ENCODE measurements at regions not wholly inside any gene's neighbourhood (a gene's known extent, or its start where the extent isn't known, plus 50 kb on each side); places are given as distances from the start of the nearest gene placed in this dataset.
"Not testable (repeated sequence)": the region's sequence is repeated elsewhere in the genome, so short reads cannot be mapped to it uniquely, and the experiment has no call there.

- no peak overlapping the region for H2AFZ ChIP-seq (ENCODE audit: low read depth, low read length)
- H3K27me3 ChIP-seq (ENCODE audit: insufficient read depth, low read length) = no peaks in the 10 kb centered on the region
- no peak overlapping the region for H3K4me3 ChIP-seq (ENCODE audit: low read length)
- no peaks in the 10 kb centered on the region for H3K36me3 ChIP-seq (ENCODE audit: insufficient read depth, low read length)
- H3K4me1 ChIP-seq (ENCODE audit: insufficient read depth, low read length) = no peaks in the 10 kb centered on the region
- H3K9me3 ChIP-seq (ENCODE audit: low read length) = no peaks in the 10 kb centered on the region
Observed at GRCh38 chr7:13793926-13794325, 195.5 kb downstream of the ETV1 start.

- Histone ChIP-seq H2AFZ (ENCODE audit: low read depth, low read length) (no peak overlapping the region), H3K4me3 (ENCODE audit: low read length) (no peak overlapping the region)
Observed at GRCh38 chr7:13794581-13794980, 194.9 kb downstream of the ETV1 start.

GRCh38 chr7:13797545-13797944 lies 191.9 kb downstream of the ETV1 start:
- H3K9me3 ChIP-seq (ENCODE audit: low read length) = no peaks in the 10 kb centered on the region
- no peaks in the 10 kb centered on the region for H3K36me3 ChIP-seq (ENCODE audit: insufficient read depth, low read length)
- H2AFZ ChIP-seq (ENCODE audit: low read depth, low read length) = no peak overlapping the region
- no peak overlapping the region for H3K4me3 ChIP-seq (ENCODE audit: low read length)
- no peaks in the 10 kb centered on the region for H3K27me3 ChIP-seq (ENCODE audit: insufficient read depth, low read length)
- no peaks in the 10 kb centered on the region for H3K4me1 ChIP-seq (ENCODE audit: insufficient read depth, low read length)

More at GRCh38 chr7:13794581-13794980, 194.9 kb downstream of the ETV1 start:
- Histone ChIP-seq H3K4me1 (ENCODE audit: insufficient read depth, low read length) (no peaks in the 10 kb centered on the region), H3K36me3 (ENCODE audit: insufficient read depth, low read length) (no peaks in the 10 kb centered on the region), H3K9me3 (ENCODE audit: low read length) (no peaks in the 10 kb centered on the region), H3K27me3 (ENCODE audit: insufficient read depth, low read length) (no peaks in the 10 kb centered on the region)

- Histone ChIP-seq H3K4me3 (ENCODE audit: low read length) (no peak overlapping the region), H3K27me3 (ENCODE audit: insufficient read depth, low read length) (no peaks in the 10 kb centered on the region), H3K9me3 (ENCODE audit: low read length) (no peaks in the 10 kb centered on the region), H3K36me3 (ENCODE audit: insufficient read depth, low read length) (no peaks in the 10 kb centered on the region), H2AFZ (ENCODE audit: low read depth, low read length) (no peak overlapping the region), H3K4me1 (ENCODE audit: insufficient read depth, low read length) (no peaks in the 10 kb centered on the region)
Observed at GRCh38 chr7:13800694-13801448, 188.6 kb downstream of the ETV1 start.

GRCh38 chr7:13801669-13802068 lies 187.8 kb downstream of the ETV1 start:
- Histone ChIP-seq H3K36me3 (ENCODE audit: insufficient read depth, low read length) (no peaks in the 10 kb centered on the region), H3K27me3 (ENCODE audit: insufficient read depth, low read length) (no peaks in the 10 kb centered on the region), H3K4me1 (ENCODE audit: insufficient read depth, low read length) (no peaks in the 10 kb centered on the region), H2AFZ (ENCODE audit: low read depth, low read length) (no peak overlapping the region), H3K4me3 (ENCODE audit: low read length) (no peak overlapping the region), H3K9me3 (ENCODE audit: low read length) (no peaks in the 10 kb centered on the region)

GRCh38 chr7:13802651-13803050 lies 186.8 kb downstream of the ETV1 start:
- Histone ChIP-seq H3K4me1 (ENCODE audit: insufficient read depth, low read length) (no peaks in the 10 kb centered on the region), H3K4me3 (ENCODE audit: low read length) (no peak overlapping the region), H3K36me3 (ENCODE audit: insufficient read depth, low read length) (no peaks in the 10 kb centered on the region), H3K9me3 (ENCODE audit: low read length) (no peaks in the 10 kb centered on the region), H3K27me3 (ENCODE audit: insufficient read depth, low read length) (no peaks in the 10 kb centered on the region), H2AFZ (ENCODE audit: low read depth, low read length) (no peak overlapping the region)

- Histone ChIP-seq H2AFZ (ENCODE audit: low read depth, low read length) (no peak overlapping the region), H3K4me3 (ENCODE audit: low read length) (no peak overlapping the region), H3K27me3 (ENCODE audit: insufficient read depth, low read length) (no peaks in the 10 kb centered on the region), H3K36me3 (ENCODE audit: insufficient read depth, low read length) (no peaks in the 10 kb centered on the region), H3K4me1 (ENCODE audit: insufficient read depth, low read length) (no peaks in the 10 kb centered on the region), H3K9me3 (ENCODE audit: low read length) (no peaks in the 10 kb centered on the region)
Observed at GRCh38 chr7:13803134-13803533, 186.3 kb downstream of the ETV1 start.

- H3K4me3 ChIP-seq (ENCODE audit: low read length); H3K9me3 ChIP-seq (ENCODE audit: low read length); H3K27me3 ChIP-seq (ENCODE audit: insufficient read depth, low read length): not testable (repeated sequence)
Observed at GRCh38 chr7:13806089-13806867, 183.2 kb downstream of the ETV1 start.

GRCh38 chr7:13817230-13817629 lies 172.2 kb downstream of the ETV1 start:
- H3K4me3 ChIP-seq (ENCODE audit: low read length); H3K4me1 ChIP-seq (ENCODE audit: insufficient read depth, low read length); H2AFZ ChIP-seq (ENCODE audit: low read depth, low read length); H3K27me3 ChIP-seq (ENCODE audit: insufficient read depth, low read length); H3K36me3 ChIP-seq (ENCODE audit: insufficient read depth, low read length); H3K9me3 ChIP-seq (ENCODE audit: low read length): not testable (repeated sequence)

More at GRCh38 chr7:13806089-13806867, 183.2 kb downstream of the ETV1 start:
- not testable (repeated sequence) for H2AFZ ChIP-seq (ENCODE audit: low read depth, low read length); H3K36me3 ChIP-seq (ENCODE audit: insufficient read depth, low read length); H3K4me1 ChIP-seq (ENCODE audit: insufficient read depth, low read length)

- no peaks in the 10 kb centered on the region for H3K27me3 ChIP-seq (ENCODE audit: insufficient read depth, low read length)
- H3K9me3 ChIP-seq (ENCODE audit: low read length) = no peaks in the 10 kb centered on the region
- no peak overlapping the region for H2AFZ ChIP-seq (ENCODE audit: low read depth, low read length)
- H3K4me3 ChIP-seq (ENCODE audit: low read length) = no peak overlapping the region
- no peaks in the 10 kb centered on the region for H3K4me1 ChIP-seq (ENCODE audit: insufficient read depth, low read length)
- H3K36me3 ChIP-seq (ENCODE audit: insufficient read depth, low read length) = no peaks in the 10 kb centered on the region
Observed at GRCh38 chr7:13821152-13821787, 168.2 kb downstream of the ETV1 start.

GRCh38 chr7:13822678-13823077 lies 166.8 kb downstream of the ETV1 start:
- Histone ChIP-seq H2AFZ (ENCODE audit: low read depth, low read length) (no peak overlapping the region), H3K4me3 (ENCODE audit: low read length) (no peak overlapping the region)

GRCh38 chr7:13826752-13827151 lies 162.7 kb downstream of the ETV1 start:
- Histone ChIP-seq H3K4me1 (ENCODE audit: insufficient read depth, low read length) (no peaks in the 10 kb centered on the region), H2AFZ (ENCODE audit: low read depth, low read length) (no peak overlapping the region), H3K36me3 (ENCODE audit: insufficient read depth, low read length) (no peaks in the 10 kb centered on the region), H3K4me3 (ENCODE audit: low read length) (no peak overlapping the region), H3K9me3 (ENCODE audit: low read length) (no peaks in the 10 kb centered on the region), H3K27me3 (ENCODE audit: insufficient read depth, low read length) (no peaks in the 10 kb centered on the region)

More at GRCh38 chr7:13822678-13823077, 166.8 kb downstream of the ETV1 start:
- no peaks in the 10 kb centered on the region for H3K27me3 ChIP-seq (ENCODE audit: insufficient read depth, low read length)
- H3K4me1 ChIP-seq (ENCODE audit: insufficient read depth, low read length) = no peaks in the 10 kb centered on the region
- H3K9me3 ChIP-seq (ENCODE audit: low read length) = no peaks in the 10 kb centered on the region
- no peaks in the 10 kb centered on the region for H3K36me3 ChIP-seq (ENCODE audit: insufficient read depth, low read length)

- no peak overlapping the region for H3K4me3 ChIP-seq (ENCODE audit: low read length)
- H3K36me3 ChIP-seq (ENCODE audit: insufficient read depth, low read length) = no peaks in the 10 kb centered on the region
- no peaks in the 10 kb centered on the region for H3K27me3 ChIP-seq (ENCODE audit: insufficient read depth, low read length)
- H2AFZ ChIP-seq (ENCODE audit: low read depth, low read length) = no peak overlapping the region
- H3K9me3 ChIP-seq (ENCODE audit: low read length) = no peaks in the 10 kb centered on the region
- H3K4me1 ChIP-seq (ENCODE audit: insufficient read depth, low read length) = no peaks in the 10 kb centered on the region
Observed at GRCh38 chr7:13827716-13828115, 161.8 kb downstream of the ETV1 start.

All from neuron (in vitro differentiated cells).